K562 (cell line): ENCODE measurements at regions not wholly inside any gene's neighbourhood (a gene's known extent, or its start where the extent isn't known, plus 50 kb on each side); places are given as distances from the start of the nearest gene placed in this dataset.

Source experiments
- ATAC-seq: fragments of 200-7000 bp; cut with Tn5 transposase; 3 replicates; pipeline ENCODE4 v1.9.1; 2020; ENCODE audit warnings: moderate library complexity
- BruUV-seq: library from RNA; stranded (reverse); fragments of 400-500 nt; replicated peaks from 2 replicates; lab custom pipeline; 2021; lab: Mats Ljungman, UMichigan
- CTCF ChIA-PET: fragments of 300-600 bp; formaldehyde crosslinking; extraction: SDS; loops from one replicate; lab custom pipeline; 2021; ENCODE audit warnings: low intra/inter-chr PET ratio; lab: Yijun Ruan, JAX
- POLR2A ChIA-PET: fragments of 300-600, 350-650 bp; sonication (Branson Sonifier 250); formaldehyde crosslinking; extraction: SDS; loops from one replicate; lab custom pipeline; 2021; ENCODE audit warnings: antibody characterized with exemption, inconsistent platforms; lab: Yijun Ruan, JAX
- DNase-seq, 4 experiments: peaks; one replicate each; pipeline versions ENCODE4 v3.0.0 to v3.0.0-alpha.2; 2011 to 2018; ENCODE audit warnings: low spot score in 3 of 4, mixed read lengths in 3 of 4; ENCODE audit errors: extremely low read depth in 1 of 4
- FAIRE-seq: peaks from 2 replicates; lab custom pipeline; 2011; peaks lifted over from hg19 to GRCh38; lab: Jason Lieb, UNC
- H2AFZ ChIP-seq: 2 replicates; pipeline ENCODE4 v1.6.0; 2011; ENCODE audit warnings: low read depth, low read length, control low read depth, inconsistent platforms
- H3K27ac ChIP-seq: fragments of 200-600 bp; 3 replicates; pipeline ENCODE4 v1.8.0; 2011; ENCODE audit warnings: low read depth, mild to moderate bottlenecking, control low read depth, inconsistent platforms, low read length, moderate library complexity, mixed read lengths; ENCODE audit errors: extremely low read depth
- H3K27me3 ChIP-seq, 2 experiments: fragments of 300-600 bp in 1 of 2; 2 replicates in 1 of 2; 3 replicates in 1 of 2; pipeline versions ENCODE4 v1.6.0 to v1.8.0; 2011; ENCODE audit warnings: inconsistent platforms in 2 of 2, low read length in 2 of 2, mild to moderate bottlenecking in 1 of 2, mixed read lengths in 1 of 2, moderate library complexity in 1 of 2; ENCODE audit not compliant: control insufficient read depth in 2 of 2, insufficient read depth in 2 of 2
- H3K36me3 ChIP-seq: fragments of 300-600 bp; 3 replicates; pipeline ENCODE4 v1.8.0; 2011; ENCODE audit warnings: mild to moderate bottlenecking, low read length, inconsistent platforms; ENCODE audit not compliant: control insufficient read depth, insufficient read depth
- H3K4me1 ChIP-seq, 2 experiments: fragments of 200-600 bp in 1 of 2; replicated peaks in 1 of 2; 2 replicates in 1 of 2; 3 replicates in 1 of 2; pipeline versions ENCODE4 v1.5.1 to v1.8.0; 2011; ENCODE audit warnings: inconsistent platforms in 2 of 2, low read length in 2 of 2, mild to moderate bottlenecking in 1 of 2, mixed read lengths in 1 of 2, moderate library complexity in 1 of 2; ENCODE audit not compliant: control insufficient read depth in 2 of 2, insufficient read depth in 2 of 2
- H3K4me2 ChIP-seq: 2 replicates; pipeline ENCODE4 v1.6.1; 2011; ENCODE audit warnings: low read length, control low read depth, inconsistent platforms, mixed read lengths; ENCODE audit not compliant: insufficient read depth
- H3K4me3 ChIP-seq: fragments of 200-600 bp; sonication (generic), shearing (Covaris generic); 2 replicates; pipeline ENCODE4 v1.5.1; 2016; ENCODE audit warnings: control low read depth, inconsistent platforms
- H3K79me2 ChIP-seq: fragments of 200-600 bp; 3 replicates; pipeline ENCODE4 v1.8.0; 2011; ENCODE audit warnings: low read length, inconsistent platforms; ENCODE audit not compliant: control insufficient read depth, insufficient read depth
- H3K9ac ChIP-seq, 2 experiments: 2 replicates each; pipeline versions ENCODE4 v1.6.0 to v1.6.1; 2011; ENCODE audit warnings: low read depth in 2 of 2, low read length in 2 of 2, control low read depth in 1 of 2, inconsistent platforms in 1 of 2, mild to moderate bottlenecking in 1 of 2, mixed read lengths in 1 of 2; ENCODE audit not compliant: insufficient read depth in 1 of 2
- H3K9me1 ChIP-seq: one replicate; pipeline ENCODE4 v1.6.0; 2011; ENCODE audit warnings: inconsistent platforms, mild to moderate bottlenecking, low read length, moderate library complexity; ENCODE audit not compliant: control insufficient read depth, insufficient read depth
- H3K9me3 ChIP-seq: replicated peaks from 2 replicates; pipeline ENCODE4 v1.5.1; 2011; ENCODE audit warnings: low read depth, low read length, inconsistent platforms; ENCODE audit not compliant: control insufficient read depth, insufficient read depth
- H4K20me1 ChIP-seq: replicated peaks from 2 replicates; pipeline ENCODE4 v1.6.1; 2011; ENCODE audit warnings: low read length, inconsistent platforms, mixed read lengths; ENCODE audit not compliant: control insufficient read depth, insufficient read depth
- CCNT2 ChIP-seq: IDR thresholded peaks from 2 replicates; pipeline ENCODE4 v1.6.1; 2011; ENCODE audit warnings: borderline replicate concordance, low read depth, mild to moderate bottlenecking, moderate library complexity, mixed read lengths, low read length; ENCODE audit not compliant: insufficient read length; ENCODE audit errors: extremely low read depth
- E2F6 ChIP-seq, 2 experiments: IDR thresholded peaks; 2 replicates each; pipeline ENCODE4 v1.6.1; 2011; ENCODE audit warnings: borderline replicate concordance in 1 of 2, control low read depth in 1 of 2, low read depth in 1 of 2, low read length in 1 of 2, mild to moderate bottlenecking in 1 of 2, mixed read lengths in 1 of 2, moderate library complexity in 1 of 2; ENCODE audit not compliant: insufficient read depth in 1 of 2, insufficient read length in 1 of 2, poor library complexity in 1 of 2, severe bottlenecking in 1 of 2; ENCODE audit errors: extremely low read depth in 1 of 2
- ETS1 ChIP-seq: conservative IDR thresholded peaks from 2 replicates; pipeline ENCODE4 v1.6.1; 2011; ENCODE audit warnings: low read depth, mild to moderate bottlenecking, low read length; ENCODE audit not compliant: control insufficient read depth
- NCOA6 ChIP-seq: fragments of 450-650 bp; IDR thresholded peaks from 2 replicates; pipeline ENCODE4 v1.6.1; 2017; ENCODE audit warnings: mild to moderate bottlenecking
- RBM34 ChIP-seq: fragments of 200-400 bp; formaldehyde crosslinking; IDR thresholded peaks from 2 replicates; pipeline ENCODE4 v1.6.1; 2018; ENCODE audit warnings: low read length, borderline replicate concordance; ENCODE audit not compliant: insufficient read depth
- RBM39 ChIP-seq: fragments of 200-400 bp; formaldehyde crosslinking; optimal IDR thresholded peaks from 2 replicates; pipeline ENCODE3; 2018; ENCODE audit warnings: low read depth, low read length
- RCOR1 ChIP-seq, 2 experiments: IDR thresholded peaks; 2 replicates each; pipeline ENCODE4 v1.6.1; 2012; ENCODE audit warnings: low read depth in 2 of 2, low read length in 2 of 2, borderline replicate concordance in 1 of 2, improper control_type of control experiment in 1 of 2
- STAG1 ChIP-seq: sonication (generic); formaldehyde crosslinking; IDR thresholded peaks from 2 replicates; pipeline ENCODE4 v1.5.0; 2020; ENCODE audit warnings: missing genetic modification reagents, borderline replicate concordance
- STAT5A ChIP-seq: IDR thresholded peaks from 2 replicates; pipeline ENCODE4 v1.6.1; 2012; ENCODE audit warnings: low read length, inconsistent platforms, borderline replicate concordance
- YBX1 ChIP-seq: fragments of 450-650 bp; IDR thresholded peaks from 2 replicates; pipeline ENCODE4 v1.7.1; 2016; ENCODE audit warnings: mild to moderate bottlenecking
- ZNF512 ChIP-seq: IDR thresholded peaks from 2 replicates; pipeline ENCODE4 v1.6.1; 2016; ENCODE audit warnings: missing genetic modification characterization, missing compliant biosample characterization
- ZNF639 ChIP-seq, 2 experiments: fragments of 200-800 bp in 1 of 2; sonication (Bioruptor generic) in 1 of 2; sonication (generic) in 1 of 2; formaldehyde crosslinking in 1 of 2; IDR thresholded peaks in 1 of 2; conservative IDR thresholded peaks in 1 of 2; 2 replicates each; pipeline versions ENCODE4 v1.5.0 to v1.6.1; 2016 to 2020; ENCODE audit warnings: missing compliant biosample characterization in 1 of 2, missing genetic modification characterization in 1 of 2, missing genetic modification reagents in 1 of 2
- WGBS: fragments of 100-300 bp; shearing (Covaris generic); methylation state at CpG from one replicate; pipeline ENCODE4 v1.1.6; 2016; ENCODE audit warnings: low coverage, mixed read lengths; ENCODE audit not compliant: insufficient coverage; ENCODE audit errors: missing lambda C conversion rate; 5-methylcytosine and 5-hydroxymethylcytosine counted together
- in situ Hi-C: fragments of 300-500 bp; cut with MboI; formaldehyde crosslinking; loops from 4 replicates; pipeline ENCODE4 v1.15.0; 2018; ENCODE audit warnings: inconsistent platforms, mixed read lengths
- intact Hi-C: fragments of 100-400 bp; cut with micrococcal nuclease; formaldehyde crosslinking; loops from 2 replicates; pipeline ENCODE4 v1.14.2; 2022

- no peaks in the 10 kb centered on the region for H3K4me1 ChIP-seq
- intact Hi-C loops = no loop called here
- in situ Hi-C loops = no loop called here
- H4K20me1 ChIP-seq = no peaks in the 10 kb centered on the region
- no peaks in the 10 kb centered on the region for H3K79me2 ChIP-seq
- H3K9me1 ChIP-seq = no peaks in the 10 kb centered on the region
- POLR2A ChIA-PET = no interaction called here
- no peak overlapping the region for H2AFZ ChIP-seq
- CTCF ChIA-PET = no interaction called here
- no peak overlapping the region for H3K4me3 ChIP-seq
- BruUV-seq = no TSS peak
- no peak for TF ChIP-seq STAG1 (CRISPR knock-in tag)
- no peak for TF ChIP-seq E2F6 (IDR thresholded peaks at IDR 0.05; ENCODE audit: borderline replicate concordance in 1 of 2, extremely low read depth in 1 of 2, insufficient read depth in 1 of 2, insufficient read length in 1 of 2, low read depth in 1 of 2, low read length in 1 of 2, poor library complexity in 1 of 2, severe bottlenecking in 1 of 2)
- no peak for TF ChIP-seq RBM39
- no peak for TF ChIP-seq ZNF639 (CRISPR knock-in tag; conservative IDR thresholded peaks at IDR 0.05 in 1 of 2, IDR thresholded peaks at IDR 0.05 in 1 of 2)
- no peak for TF ChIP-seq ETS1
- no peak for TF ChIP-seq ZNF512 (tag)
- TF ChIP-seq STAT5A = no peak
- TF ChIP-seq RBM34 = no peak
- TF ChIP-seq NCOA6 = no peak
- TF ChIP-seq RCOR1 (IDR thresholded peaks at IDR 0.05; ENCODE audit: borderline replicate concordance in 1 of 2, low read depth in 2 of 2, low read length in 2 of 2) = no peak
- TF ChIP-seq YBX1 = no peak
- TF ChIP-seq CCNT2 = no peak
- H3K4me2 ChIP-seq = no peak overlapping the region
- WGBS = 0% methylated on average over 3 of the region's 3 CpGs
- FAIRE-seq = no peak
- H3K9ac ChIP-seq = no peak overlapping the region
- H3K27me3 ChIP-seq = no peaks in the 10 kb centered on the region
- no peak for ATAC-seq
- no peak for DNase-seq
- no peaks in the 10 kb centered on the region for H3K9me3 ChIP-seq
- no peaks in the 10 kb centered on the region for H3K36me3 ChIP-seq
- H3K27ac ChIP-seq = no peak overlapping the region
These were observed 626.0 kb upstream of the SEL1L start for GRCh38 chr14:82159624-82160023.
